GM23338 (cell line): ENCODE measurements at regions not wholly inside any gene's neighbourhood (a gene's known extent, or its start where the extent isn't known, plus 50 kb on each side); places are given as distances from the start of the nearest gene placed in this dataset.

Experiments used
- ATAC-seq: fragments of 200-7000 bp; cut with Tn5 transposase; 3 replicates; pipeline ENCODE4 v1.9.1; 2020
- DNase-seq: peaks from one replicate; pipeline ENCODE4 v3.0.0-alpha.2; 2015; ENCODE audit warnings: low spot score
- H2AFZ ChIP-seq: fragments of 200-600 bp; sonication (generic); 2 replicates; pipeline ENCODE4 v1.8.0; 2016; ENCODE audit warnings: antibody characterized with exemption, mild to moderate bottlenecking, moderate library complexity
- H3F3A ChIP-seq: fragments of 200-600 bp; sonication (generic); replicated peaks from 2 replicates; pipeline ENCODE4 v1.8.0; 2017; ENCODE audit warnings: antibody characterized with exemption, mixed run types, low read depth
- H3K27ac ChIP-seq: fragments of 200-600 bp; sonication (generic); 2 replicates; pipeline ENCODE4 v1.6.1; 2016; ENCODE audit warnings: low read depth
- H3K27me3 ChIP-seq: fragments of 200-600 bp; sonication (generic); 2 replicates; pipeline ENCODE4 v1.8.0; 2016; ENCODE audit warnings: mild to moderate bottlenecking, mixed run types, moderate library complexity; ENCODE audit not compliant: insufficient read depth
- H3K36me3 ChIP-seq: fragments of 200-600 bp; sonication (generic); 2 replicates; pipeline ENCODE4 v1.8.0; 2016; ENCODE audit warnings: mild to moderate bottlenecking; ENCODE audit not compliant: insufficient read depth
- H3K4me1 ChIP-seq: fragments of 200-600 bp; sonication (generic); 2 replicates; pipeline ENCODE4 v1.8.0; 2016; ENCODE audit warnings: mild to moderate bottlenecking, moderate library complexity; ENCODE audit not compliant: insufficient read depth
- H3K4me2 ChIP-seq: fragments of 200-600 bp; sonication (generic); 2 replicates; pipeline ENCODE4 v1.7.1; 2017; ENCODE audit warnings: mixed run types
- H3K4me3 ChIP-seq: fragments of 200-600 bp; sonication (generic); 2 replicates; pipeline ENCODE4 v1.6.1; 2016; ENCODE audit warnings: mixed run types
- H3K79me2 ChIP-seq: fragments of 200-600 bp; sonication (generic); replicated peaks from 2 replicates; pipeline ENCODE4 v1.8.0; 2017; ENCODE audit warnings: mild to moderate bottlenecking; ENCODE audit not compliant: insufficient read depth
- H3K9me2 ChIP-seq: fragments of 200-600 bp; sonication (generic); 2 replicates; pipeline ENCODE4 v1.8.0; 2017; ENCODE audit not compliant: insufficient read depth
- H4K20me1 ChIP-seq: fragments of 200-600 bp; sonication (generic); replicated peaks from 2 replicates; pipeline ENCODE4 v1.8.0; 2017; ENCODE audit warnings: mild to moderate bottlenecking; ENCODE audit not compliant: insufficient read depth
- H3K27ac Mint-ChIP-seq: 2 replicates; pipeline ENCODE4 v1.8.0; 2020; ENCODE audit warnings: inconsistent platforms, mild to moderate bottlenecking, moderate library complexity, mixed read lengths
- H3K27me3 Mint-ChIP-seq: 3 replicates; pipeline ENCODE4 v1.8.0; 2022; ENCODE audit warnings: low read depth, mild to moderate bottlenecking, moderate library complexity, mixed read lengths, inconsistent platforms; ENCODE audit not compliant: insufficient read depth, poor library complexity
- H3K36me3 Mint-ChIP-seq: 3 replicates; pipeline ENCODE4 v1.8.0; 2021; ENCODE audit warnings: low read depth, mild to moderate bottlenecking, inconsistent platforms, moderate library complexity, mixed read lengths
- H3K4me1 Mint-ChIP-seq: 3 replicates; pipeline ENCODE4 v1.8.0; 2020; ENCODE audit warnings: mild to moderate bottlenecking, inconsistent platforms, mixed read lengths
- H3K4me3 Mint-ChIP-seq: 3 replicates; pipeline ENCODE4 v1.8.0; 2021; ENCODE audit warnings: moderate library complexity, mild to moderate bottlenecking, inconsistent platforms, mixed read lengths
- H3K9me3 Mint-ChIP-seq: 3 replicates; pipeline ENCODE4 v1.8.0; 2020; ENCODE audit warnings: moderate library complexity, mild to moderate bottlenecking, inconsistent platforms, mixed read lengths
- CREB1 ChIP-seq: fragments of 250-450 bp; sonication (Bioruptor Pico); IDR thresholded peaks from 2 replicates; pipeline ENCODE4 v1.5.0; 2020; ENCODE audit warnings: low read depth, mild to moderate bottlenecking, moderate library complexity
- CTCF ChIP-seq, 2 experiments: fragments of 200-600 bp in 1 of 2; sonication (generic) in 1 of 2; conservative IDR thresholded peaks; 2 replicates each; pipeline versions ENCODE4 v1.5.1 to v1.6.1; 2016 to 2017; ENCODE audit warnings: antibody characterized with exemption in 2 of 2, low read depth in 2 of 2, mild to moderate bottlenecking in 2 of 2, moderate library complexity in 1 of 2
- ETS1 ChIP-seq: IDR thresholded peaks from 2 replicates; pipeline ENCODE4 v1.6.1; 2016; ENCODE audit warnings: antibody characterized with exemption
- EZH2 ChIP-seq: fragments of 200-600 bp; sonication (generic); IDR thresholded peaks from one replicate; pipeline ENCODE4 v1.8.0; 2017; ENCODE audit warnings: antibody characterized with exemption, mild to moderate bottlenecking, low read depth; ENCODE audit not compliant: unreplicated experiment
- EZH2phosphoT487 ChIP-seq: fragments of 200-600 bp; sonication (generic); IDR thresholded peaks from one replicate; pipeline ENCODE4 v1.8.1; 2018; ENCODE audit warnings: antibody characterized with exemption; ENCODE audit not compliant: unreplicated experiment
- JUNB ChIP-seq: IDR thresholded peaks from one replicate; pipeline ENCODE4 v1.6.1; 2016; ENCODE audit warnings: antibody characterized with exemption; ENCODE audit not compliant: unreplicated experiment
- NANOG ChIP-seq: IDR thresholded peaks from 2 replicates; pipeline ENCODE4 v1.6.1; 2016; ENCODE audit warnings: antibody characterized with exemption, borderline replicate concordance
- POLR2AphosphoS5 ChIP-seq: IDR thresholded peaks from 2 replicates; pipeline ENCODE4 v1.6.1; 2016; ENCODE audit warnings: antibody characterized with exemption, low read depth
- STAT1 ChIP-seq: IDR thresholded peaks from one replicate; pipeline ENCODE4 v1.6.1; 2016; ENCODE audit warnings: antibody characterized with exemption; ENCODE audit not compliant: unreplicated experiment
- ZNF114 ChIP-seq: fragments of 250-450 bp; sonication (Bioruptor Pico); IDR thresholded peaks from 2 replicates; pipeline ENCODE4 v1.5.0; 2020; ENCODE audit warnings: mild to moderate bottlenecking, moderate library complexity
- ZNF331 ChIP-seq: fragments of 250-450 bp; sonication (Bioruptor Pico); IDR thresholded peaks from 2 replicates; pipeline ENCODE4 v1.5.0; 2020; ENCODE audit warnings: low read depth, mild to moderate bottlenecking, moderate library complexity
- ZNF462 ChIP-seq: fragments of 250-450 bp; sonication (Bioruptor Pico); IDR thresholded peaks from 2 replicates; pipeline ENCODE4 v1.5.0; 2020; ENCODE audit warnings: mild to moderate bottlenecking, moderate library complexity
- TF ChIP-seq, protein P1 (sequence below): IDR thresholded peaks from one replicate; pipeline ENCODE4 v1.6.1; 2018; ENCODE audit warnings: antibody characterized with exemption; ENCODE audit not compliant: unreplicated experiment

DNA sequence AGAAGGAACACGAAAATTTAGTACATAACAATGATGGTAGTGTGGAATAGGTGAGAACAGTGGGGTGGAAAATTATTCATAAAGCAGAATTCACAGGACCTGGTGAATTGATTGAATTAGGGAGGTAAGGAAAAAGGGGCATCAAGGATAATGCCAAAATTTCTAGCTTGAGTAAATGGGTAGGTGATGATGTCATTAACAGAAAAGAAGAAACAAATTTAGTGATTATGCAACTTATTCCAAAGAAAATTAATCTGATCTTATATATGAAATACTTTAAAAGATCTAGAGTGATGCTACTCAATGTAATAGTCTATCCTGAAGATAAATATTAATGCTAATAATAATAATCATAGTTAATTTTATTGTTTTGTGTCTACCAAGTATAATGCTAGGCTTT, 544.6 kb upstream of the LMCD1 start:
- H3K27me3 Mint-ChIP-seq: peaks cover 7% of the 10 kb centered on the region
- no peaks in the 10 kb centered on the region for H3K27me3 ChIP-seq
- H2AFZ ChIP-seq: no peak overlapping the region
- H3K4me1 ChIP-seq: peaks cover 24% of the 10 kb centered on the region
- H3K36me3 ChIP-seq: no peaks in the 10 kb centered on the region
- H3K27ac Mint-ChIP-seq: no peak overlapping the region
- DNase-seq (no peak), ATAC-seq (no peak)
- no peaks in the 10 kb centered on the region for H3K79me2 ChIP-seq
- H3K4me2 ChIP-seq: no peak overlapping the region
- H3K9me2 ChIP-seq: peaks cover 18% of the 10 kb centered on the region; the same call in 1 of the 2 replicates
- TF ChIP-seq CREB1 (CRISPR knock-in tag) (no peak), CTCF (conservative IDR thresholded peaks at IDR 0.05; ENCODE audit: low read depth in 2 of 2) (no peak), ZNF331 (CRISPR knock-in tag) (no peak), EZH2 (no peak), STAT1 (no peak), ETS1 (no peak), ZNF462 (CRISPR knock-in tag) (no peak), ZNF114 (CRISPR knock-in tag) (no peak), EZH2phosphoT487 (no peak), JUNB (no peak), POLR2AphosphoS5 (no peak), NANOG (no peak)
- TF ChIP-seq, protein P1, sequence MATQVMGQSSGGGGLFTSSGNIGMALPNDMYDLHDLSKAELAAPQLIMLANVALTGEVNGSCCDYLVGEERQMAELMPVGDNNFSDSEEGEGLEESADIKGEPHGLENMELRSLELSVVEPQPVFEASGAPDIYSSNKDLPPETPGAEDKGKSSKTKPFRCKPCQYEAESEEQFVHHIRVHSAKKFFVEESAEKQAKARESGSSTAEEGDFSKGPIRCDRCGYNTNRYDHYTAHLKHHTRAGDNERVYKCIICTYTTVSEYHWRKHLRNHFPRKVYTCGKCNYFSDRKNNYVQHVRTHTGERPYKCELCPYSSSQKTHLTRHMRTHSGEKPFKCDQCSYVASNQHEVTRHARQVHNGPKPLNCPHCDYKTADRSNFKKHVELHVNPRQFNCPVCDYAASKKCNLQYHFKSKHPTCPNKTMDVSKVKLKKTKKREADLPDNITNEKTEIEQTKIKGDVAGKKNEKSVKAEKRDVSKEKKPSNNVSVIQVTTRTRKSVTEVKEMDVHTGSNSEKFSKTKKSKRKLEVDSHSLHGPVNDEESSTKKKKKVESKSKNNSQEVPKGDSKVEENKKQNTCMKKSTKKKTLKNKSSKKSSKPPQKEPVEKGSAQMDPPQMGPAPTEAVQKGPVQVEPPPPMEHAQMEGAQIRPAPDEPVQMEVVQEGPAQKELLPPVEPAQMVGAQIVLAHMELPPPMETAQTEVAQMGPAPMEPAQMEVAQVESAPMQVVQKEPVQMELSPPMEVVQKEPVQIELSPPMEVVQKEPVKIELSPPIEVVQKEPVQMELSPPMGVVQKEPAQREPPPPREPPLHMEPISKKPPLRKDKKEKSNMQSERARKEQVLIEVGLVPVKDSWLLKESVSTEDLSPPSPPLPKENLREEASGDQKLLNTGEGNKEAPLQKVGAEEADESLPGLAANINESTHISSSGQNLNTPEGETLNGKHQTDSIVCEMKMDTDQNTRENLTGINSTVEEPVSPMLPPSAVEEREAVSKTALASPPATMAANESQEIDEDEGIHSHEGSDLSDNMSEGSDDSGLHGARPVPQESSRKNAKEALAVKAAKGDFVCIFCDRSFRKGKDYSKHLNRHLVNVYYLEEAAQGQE: no peak
- H3K4me1 Mint-ChIP-seq: peaks cover 45% of the 10 kb centered on the region
- H3F3A ChIP-seq: no peaks in the 10 kb centered on the region
- H3K4me3 ChIP-seq: no peak overlapping the region
- H4K20me1 ChIP-seq: no peaks in the 10 kb centered on the region
- no peaks in the 10 kb centered on the region; the same call in 1 of the 3 replicates for H3K36me3 Mint-ChIP-seq
- H3K27ac ChIP-seq: no peak overlapping the region
- H3K4me3 Mint-ChIP-seq: no peak overlapping the region
- no peaks in the 10 kb centered on the region for H3K9me3 Mint-ChIP-seq
